ENCODE measurements at regions not wholly inside any gene's neighbourhood (a gene's known extent, or its start where the extent isn't known, plus 50 kb on each side); places are given as distances from the start of the nearest gene placed in this dataset.

GRCh38 chr10:29009464-29009863 is 279.4 kb upstream of the LYZL1 start:
- TF ChIP-seq REPIN1 (tag by site-specific recombination; IDR thresholded peaks at IDR 0.05; ENCODE audit: low read depth) = no peak
- TF ChIP-seq ZNF530 (tag by site-specific recombination; IDR thresholded peaks at IDR 0.05; ENCODE audit: low read depth) = no peak
- TF ChIP-seq ZNF354C (tag by site-specific recombination; IDR thresholded peaks at IDR 0.05; ENCODE audit: borderline replicate concordance, low read depth) = no peak
- TF ChIP-seq ZNF629 (tag by site-specific recombination; IDR thresholded peaks at IDR 0.05) = no peak
